Right atrium auricular region (tissue), 2 donors: ENCODE measurements at regions not wholly inside any gene's neighbourhood (a gene's known extent, or its start where the extent isn't known, plus 50 kb on each side); places are given as distances from the start of the nearest gene placed in this dataset.

ENCODE experiments used
- DNase-seq: peaks from one replicate; pipeline ENCODE4 v3.0.0-alpha.2; 2019; ENCODE audit warnings: low spot score
- H3K27ac ChIP-seq, 2 donors: fragments of 200-600 bp; sonication (generic); 1 replicate in 1 of 2; 2 replicates in 1 of 2; pipeline ENCODE4 v1.5.1; 2016 to 2019
- H3K27me3 ChIP-seq, 2 donors: fragments of 200-600 bp; sonication (generic); one replicate each; pipeline versions ENCODE4 v1.5.1 to v1.6.0; 2017 to 2019
- H3K36me3 ChIP-seq: fragments of 200-600 bp; sonication (generic); one replicate; pipeline ENCODE4 v1.5.1; 2016
- H3K4me1 ChIP-seq, 2 donors: fragments of 200-600 bp; sonication (generic); one replicate each; pipeline versions ENCODE4 v1.5.1 to v1.6.0; 2017 to 2019
- H3K4me3 ChIP-seq, 2 donors: fragments of 200-600 bp; sonication (generic); 1 replicate in 1 of 2; 2 replicates in 1 of 2; pipeline ENCODE4 v1.5.1; 2017 to 2019; ENCODE audit warnings: mild to moderate bottlenecking in 1 of 2, moderate library complexity in 1 of 2
- H3K9me3 ChIP-seq, 2 donors: fragments of 200-600 bp; sonication (generic); one replicate each; pipeline ENCODE4 v1.5.1; 2019
- TF ChIP-seq, protein P1 (sequence below), 2 donors: fragments of 200-600 bp; sonication (generic); IDR thresholded peaks; one replicate each; pipeline ENCODE4 v1.5.1; 2019; ENCODE audit warnings: antibody characterized with exemption in 2 of 2

DNA sequence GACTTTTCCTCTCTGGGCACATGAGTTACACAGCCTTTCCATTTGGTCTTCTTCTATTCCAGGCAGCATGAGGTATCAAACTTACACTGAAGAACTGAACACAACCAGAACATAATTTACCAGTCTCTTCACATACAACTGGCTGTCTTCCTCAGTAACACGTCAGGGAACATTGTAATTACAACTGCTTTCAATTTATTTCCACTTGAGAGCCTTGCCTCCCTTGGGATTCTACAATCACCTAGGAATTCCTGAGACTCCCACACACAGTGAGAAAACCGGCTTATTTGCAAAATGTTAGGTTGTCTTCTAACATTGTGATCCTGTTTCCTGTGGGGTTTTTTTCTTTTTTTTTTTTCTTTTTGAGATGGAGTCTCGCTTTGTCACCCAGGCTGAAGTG is 149.9 kb downstream of the TMX3 start:
- H3K27me3 ChIP-seq = no peaks in the 10 kb centered on the region
- TF ChIP-seq, protein P1, sequence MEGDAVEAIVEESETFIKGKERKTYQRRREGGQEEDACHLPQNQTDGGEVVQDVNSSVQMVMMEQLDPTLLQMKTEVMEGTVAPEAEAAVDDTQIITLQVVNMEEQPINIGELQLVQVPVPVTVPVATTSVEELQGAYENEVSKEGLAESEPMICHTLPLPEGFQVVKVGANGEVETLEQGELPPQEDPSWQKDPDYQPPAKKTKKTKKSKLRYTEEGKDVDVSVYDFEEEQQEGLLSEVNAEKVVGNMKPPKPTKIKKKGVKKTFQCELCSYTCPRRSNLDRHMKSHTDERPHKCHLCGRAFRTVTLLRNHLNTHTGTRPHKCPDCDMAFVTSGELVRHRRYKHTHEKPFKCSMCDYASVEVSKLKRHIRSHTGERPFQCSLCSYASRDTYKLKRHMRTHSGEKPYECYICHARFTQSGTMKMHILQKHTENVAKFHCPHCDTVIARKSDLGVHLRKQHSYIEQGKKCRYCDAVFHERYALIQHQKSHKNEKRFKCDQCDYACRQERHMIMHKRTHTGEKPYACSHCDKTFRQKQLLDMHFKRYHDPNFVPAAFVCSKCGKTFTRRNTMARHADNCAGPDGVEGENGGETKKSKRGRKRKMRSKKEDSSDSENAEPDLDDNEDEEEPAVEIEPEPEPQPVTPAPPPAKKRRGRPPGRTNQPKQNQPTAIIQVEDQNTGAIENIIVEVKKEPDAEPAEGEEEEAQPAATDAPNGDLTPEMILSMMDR (IDR thresholded peaks at IDR 0.05) = no peak
- no peak overlapping the region for H3K4me3 ChIP-seq
- no peaks in the 10 kb centered on the region for H3K36me3 ChIP-seq
- no peaks in the 10 kb centered on the region for H3K9me3 ChIP-seq
- H3K4me1 ChIP-seq = no peaks in the 10 kb centered on the region
- H3K27ac ChIP-seq = no peak overlapping the region
- DNase-seq = no peak

DNA sequence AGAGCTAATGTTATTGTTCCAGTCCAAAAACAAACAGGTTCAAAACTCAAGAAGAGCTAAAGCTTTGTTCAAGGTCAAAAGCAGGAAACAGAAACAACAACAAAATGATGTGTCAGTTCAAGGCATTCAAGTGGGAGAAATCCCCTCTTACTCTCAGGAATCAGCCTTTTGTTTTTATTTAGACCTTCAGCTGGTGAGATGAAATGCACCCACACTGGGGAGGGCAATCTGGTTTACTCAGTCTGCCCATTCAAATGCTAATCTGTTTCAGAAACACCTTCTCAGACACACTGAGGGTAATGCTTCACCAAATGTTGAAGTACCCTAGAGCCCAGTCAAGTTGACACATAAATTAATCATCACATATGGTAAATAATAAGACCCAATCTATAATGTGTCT is 150.6 kb downstream of the TMX3 start:
- TF ChIP-seq, protein P1 (IDR thresholded peaks at IDR 0.05) = no peak
- Histone ChIP-seq H3K27me3 (no peaks in the 10 kb centered on the region), H3K4me3 (no peak overlapping the region), H3K27ac (no peak overlapping the region), H3K9me3 (no peaks in the 10 kb centered on the region), H3K4me1 (no peaks in the 10 kb centered on the region), H3K36me3 (no peaks in the 10 kb centered on the region)
- no peak for DNase-seq

DNA sequence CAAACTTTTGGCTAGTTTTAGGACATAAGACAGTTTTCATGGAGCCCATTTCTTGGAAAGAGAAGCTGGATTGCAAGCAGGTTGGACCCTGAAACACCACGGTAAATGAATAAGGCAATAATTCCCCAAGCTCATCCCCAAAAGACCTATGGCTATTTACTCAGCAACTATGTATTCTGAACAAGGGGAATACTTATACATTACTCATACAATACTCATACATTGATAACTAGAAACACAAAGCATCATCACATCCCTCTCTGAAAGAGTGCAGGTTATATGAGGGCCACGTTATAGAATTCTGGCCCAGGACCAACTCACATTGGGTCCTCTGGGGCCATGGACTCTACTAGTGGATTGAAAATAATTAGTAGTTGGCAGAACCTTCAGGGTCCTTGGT is 154.8 kb downstream of the TMX3 start:
- no peaks in the 10 kb centered on the region for H3K36me3 ChIP-seq
- no peaks in the 10 kb centered on the region for H3K27me3 ChIP-seq
- H3K9me3 ChIP-seq = no peaks in the 10 kb centered on the region
- no peak overlapping the region for H3K27ac ChIP-seq
- no peak overlapping the region for H3K4me3 ChIP-seq
- no peak for DNase-seq
- H3K4me1 ChIP-seq = no peaks in the 10 kb centered on the region
- TF ChIP-seq, protein P1 (IDR thresholded peaks at IDR 0.05) = no peak

DNA sequence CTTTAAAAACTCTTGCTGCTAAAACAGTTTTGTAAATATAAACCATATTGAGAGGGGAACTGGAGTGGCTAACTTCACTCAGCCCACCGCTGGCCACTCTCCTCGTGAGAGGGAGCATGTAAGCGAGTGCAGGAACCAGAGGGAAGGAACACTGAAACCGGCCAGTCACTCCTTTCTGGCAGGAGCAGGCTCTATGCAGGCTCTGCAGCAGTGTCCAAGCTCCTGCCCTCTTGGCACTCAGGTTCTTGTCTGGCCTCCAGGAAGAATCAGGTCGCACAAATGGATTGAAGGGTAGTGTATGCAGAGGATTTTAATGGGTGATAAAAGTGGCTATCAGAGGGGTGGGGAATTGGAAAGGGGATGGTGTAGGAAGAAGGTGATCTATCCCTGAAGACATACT is 157.7 kb downstream of the TMX3 start:
- Histone ChIP-seq H3K9me3 (no peaks in the 10 kb centered on the region), H3K27ac (no peak overlapping the region), H3K27me3 (no peaks in the 10 kb centered on the region), H3K36me3 (no peaks in the 10 kb centered on the region), H3K4me3 (no peak overlapping the region), H3K4me1 (no peaks in the 10 kb centered on the region)
- TF ChIP-seq, protein P1 (IDR thresholded peaks at IDR 0.05) = no peak
- DNase-seq = no peak

DNA sequence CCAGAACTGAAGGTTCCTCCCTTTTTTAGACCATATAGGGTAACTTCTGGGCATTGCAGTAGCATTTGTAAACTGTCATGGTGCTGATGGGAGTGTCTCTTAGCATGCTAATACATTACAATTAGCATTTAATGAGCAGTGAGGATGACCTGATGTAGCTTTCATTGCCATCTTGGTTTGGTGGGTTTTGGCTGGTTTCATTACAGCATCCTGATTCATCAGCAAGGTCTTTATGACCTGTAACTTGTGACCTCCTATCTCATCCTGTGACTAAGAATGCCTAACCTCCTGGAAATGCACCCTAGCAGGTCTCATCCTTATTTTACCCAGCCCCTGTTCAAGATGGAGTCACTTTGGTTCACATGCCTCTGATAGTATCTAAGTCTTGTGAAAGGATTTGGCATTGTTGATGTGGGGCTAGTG is 159.0 kb downstream of the TMX3 start:
- Histone ChIP-seq H3K27me3 (no peaks in the 10 kb centered on the region), H3K4me3 (no peak overlapping the region), H3K27ac (no peak overlapping the region), H3K36me3 (no peaks in the 10 kb centered on the region), H3K4me1 (no peaks in the 10 kb centered on the region), H3K9me3 (no peaks in the 10 kb centered on the region)
- DNase-seq = no peak
- TF ChIP-seq, protein P1 (IDR thresholded peaks at IDR 0.05) = no peak
